ENCODE measurements at regions not wholly inside any gene's neighbourhood (a gene's known extent, or its start where the extent isn't known, plus 50 kb on each side); places are given as distances from the start of the nearest gene placed in this dataset.

DNA sequence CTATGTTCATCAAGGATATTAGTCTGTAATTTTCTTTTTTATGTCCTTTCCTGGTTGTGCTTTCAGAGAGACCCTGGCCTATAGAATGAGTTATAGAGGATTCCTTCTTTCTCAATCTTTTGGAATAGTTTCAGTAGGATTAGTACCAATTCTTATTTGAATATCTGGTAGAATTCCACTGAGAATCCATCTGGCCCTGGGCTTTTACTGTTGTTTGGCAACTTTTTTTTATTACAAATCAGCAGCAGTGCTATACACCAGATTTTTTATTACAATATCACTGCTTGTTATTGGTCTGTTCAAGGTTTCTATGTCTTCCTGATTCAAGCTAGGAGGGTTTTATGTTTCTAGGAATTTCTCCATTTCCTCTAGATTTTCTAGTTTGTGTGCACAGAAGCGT, 50.0 kb upstream of the NRSN1 start:
- H3K23ac ChIP-seq (ENCODE audit: insufficient read length, low read depth, low read length), result no peak overlapping the region
- TF ChIP-seq CTCF (conservative IDR thresholded peaks at IDR 0.05), result no peak
- no peak overlapping the region for H3T11ph ChIP-seq (ENCODE audit: low read length)
- no peak overlapping the region for H3K27ac Mint-ChIP-seq
- H3K56ac ChIP-seq (ENCODE audit: insufficient read length, low read depth, low read length), result no peak overlapping the region
- H3K27me3 ChIP-seq (ENCODE audit: insufficient read depth, low read length), result no peaks in the 10 kb centered on the region
- no peaks in the 10 kb centered on the region; a peak in 1 of 5 replicates for H3K9me3 Mint-ChIP-seq
- H3K9me3 ChIP-seq (ENCODE audit: control insufficient read depth, low read depth, low read length), result no peaks in the 10 kb centered on the region
- H3K23me2 ChIP-seq (ENCODE audit: insufficient read length, low read depth, low read length, poor library complexity, severe bottlenecking), result no peaks in the 10 kb centered on the region
- no peak overlapping the region for H3K14ac ChIP-seq (ENCODE audit: insufficient read depth, low read length)
- no peak overlapping the region for H3K4me2 ChIP-seq (ENCODE audit: insufficient read depth, insufficient read length, low read length)
- H3K4me1 Mint-ChIP-seq, result no peaks in the 10 kb centered on the region
- no peaks in the 10 kb centered on the region for H3K4me1 ChIP-seq (ENCODE audit: insufficient read depth, low read length)
- H4K91ac ChIP-seq (ENCODE audit: insufficient read length, low read depth, low read length), result no peak overlapping the region
- no peak overlapping the region for H2AK5ac ChIP-seq (ENCODE audit: insufficient read length, low read length)
- H3K27ac ChIP-seq (ENCODE audit: insufficient read length, low read depth, low read length), result no peak overlapping the region
- no peaks in the 10 kb centered on the region for H3K27me3 Mint-ChIP-seq (ENCODE audit: low read depth)
- H2BK5ac ChIP-seq (ENCODE audit: insufficient read length, low read length), result no peak overlapping the region
- H4K20me1 ChIP-seq (ENCODE audit: control insufficient read depth, insufficient read depth, insufficient read length), result no peaks in the 10 kb centered on the region
- H2BK120ac ChIP-seq (ENCODE audit: low read depth, low read length, poor library complexity, severe bottlenecking), result no peak overlapping the region
- H3K4ac ChIP-seq (ENCODE audit: low read depth, low read length), result no peak overlapping the region
- no peak overlapping the region for H3K9ac ChIP-seq (ENCODE audit: extremely low read depth, insufficient read length, low read length)
- H2BK20ac ChIP-seq (ENCODE audit: low read depth, low read length, poor library complexity, severe bottlenecking), result no peak overlapping the region
- H3K79me2 ChIP-seq (ENCODE audit: insufficient read depth, low read length), result no peaks in the 10 kb centered on the region
- no peak overlapping the region for H2BK12ac ChIP-seq (ENCODE audit: insufficient read length, low read depth, low read length)
- H3K36me3 Mint-ChIP-seq (ENCODE audit: insufficient read depth in 1 of 3, low read depth in 3 of 3), result no peaks in the 10 kb centered on the region
- WGBS (ENCODE audit: extremely low coverage, insufficient read length, low lambda C conversion rate), result no CpG with 5 or more reads among the region's 1 CpG
- no peak for DNase-seq
- H4K5ac ChIP-seq (ENCODE audit: insufficient read length, low read depth, low read length), result no peak overlapping the region
- no peak overlapping the region for H3K18ac ChIP-seq (ENCODE audit: insufficient read length, low read depth, low read length)
- H2BK15ac ChIP-seq (ENCODE audit: low read depth, low read length), result no peak overlapping the region
- no peak overlapping the region for H3K4me3 Mint-ChIP-seq
- H4K8ac ChIP-seq (replicated peaks; ENCODE audit: insufficient read length, low read depth, low read length), result no peak overlapping the region
- no peak overlapping the region for H2AFZ ChIP-seq (ENCODE audit: low read length)
- H3K79me1 ChIP-seq (ENCODE audit: insufficient read depth, low read depth, low read length, poor library complexity, severe bottlenecking), result no peaks in the 10 kb centered on the region
